Kidney glomerular epithelial cell (primary cell): ENCODE measurements at regions not wholly inside any gene's neighbourhood (a gene's known extent, or its start where the extent isn't known, plus 50 kb on each side); places are given as distances from the start of the nearest gene placed in this dataset.
"Not testable (repeated sequence)": the region's sequence is repeated elsewhere in the genome, so short reads cannot be mapped to it uniquely, and the experiment has no call there.

ENCODE experiments used
- DNase-seq: peaks from one replicate; lab custom pipeline; 2025; lab: John Stamatoyannopoulos, UW

- DNase-seq = not testable (repeated sequence)
Measured at GRCh38 chr5:34329201-34329600, 286.2 kb upstream of the C1QTNF3 start.

GRCh38 chr5:34329611-34330108 is 286.6 kb upstream of the C1QTNF3 start:
- DNase-seq = not testable (repeated sequence)

- not testable (repeated sequence) for DNase-seq
Measured at GRCh38 chr5:34331928-34332454, 289.0 kb upstream of the C1QTNF3 start.

GRCh38 chr5:34339408-34340001 is 296.5 kb upstream of the C1QTNF3 start:
- not testable (repeated sequence) for DNase-seq

GRCh38 chr5:34354440-34354839 is 301.7 kb upstream of the RAI14 start:
- DNase-seq = not testable (repeated sequence)

GRCh38 chr5:34371417-34371816 is 284.7 kb upstream of the RAI14 start:
- DNase-seq = not testable (repeated sequence)

- not testable (repeated sequence) for DNase-seq
Measured at GRCh38 chr5:34371817-34372216, 284.3 kb upstream of the RAI14 start.

GRCh38 chr5:34372739-34373138 is 283.4 kb upstream of the RAI14 start:
- not testable (repeated sequence) for DNase-seq

GRCh38 chr5:34377651-34378050 is 278.5 kb upstream of the RAI14 start:
- DNase-seq = not testable (repeated sequence)

GRCh38 chr5:34378498-34378897 is 277.6 kb upstream of the RAI14 start:
- not testable (repeated sequence) for DNase-seq

- not testable (repeated sequence) for DNase-seq
Measured at GRCh38 chr5:34388754-34389153, 267.4 kb upstream of the RAI14 start.

- no peak for DNase-seq
Measured at GRCh38 chr5:34409373-34409772, 246.8 kb upstream of the RAI14 start.

- DNase-seq = no peak
Measured at GRCh38 chr5:34410411-34411139, 245.6 kb upstream of the RAI14 start.

- DNase-seq = no peak
Measured at GRCh38 chr5:34411470-34412346, 244.4 kb upstream of the RAI14 start.

GRCh38 chr5:34412736-34413135 is 243.4 kb upstream of the RAI14 start:
- DNase-seq = no peak

GRCh38 chr5:34415559-34416198 is 240.4 kb upstream of the RAI14 start:
- DNase-seq = no peak

GRCh38 chr5:34416501-34417008 is 239.6 kb upstream of the RAI14 start:
- no peak for DNase-seq

GRCh38 chr5:34420191-34420590 is 235.9 kb upstream of the RAI14 start:
- not testable (repeated sequence) for DNase-seq

GRCh38 chr5:34436761-34437501 is 219.2 kb upstream of the RAI14 start:
- no peak for DNase-seq

- DNase-seq = no peak
Measured at GRCh38 chr5:34439601-34440000, 216.5 kb upstream of the RAI14 start.

- not testable (repeated sequence) for DNase-seq
Measured at GRCh38 chr5:34441767-34442166, 214.4 kb upstream of the RAI14 start.
